HT-29 (cell line): ENCODE measurements at regions not wholly inside any gene's neighbourhood (a gene's known extent, or its start where the extent isn't known, plus 50 kb on each side); places are given as distances from the start of the nearest gene placed in this dataset.
"Not testable (repeated sequence)": the region's sequence is repeated elsewhere in the genome, so short reads cannot be mapped to it uniquely, and the experiment has no call there.

Experiments
- DNase-seq: peaks from one replicate; pipeline ENCODE4 v3.0.0-alpha.2; 2015; ENCODE audit warnings: low spot score

DNA sequence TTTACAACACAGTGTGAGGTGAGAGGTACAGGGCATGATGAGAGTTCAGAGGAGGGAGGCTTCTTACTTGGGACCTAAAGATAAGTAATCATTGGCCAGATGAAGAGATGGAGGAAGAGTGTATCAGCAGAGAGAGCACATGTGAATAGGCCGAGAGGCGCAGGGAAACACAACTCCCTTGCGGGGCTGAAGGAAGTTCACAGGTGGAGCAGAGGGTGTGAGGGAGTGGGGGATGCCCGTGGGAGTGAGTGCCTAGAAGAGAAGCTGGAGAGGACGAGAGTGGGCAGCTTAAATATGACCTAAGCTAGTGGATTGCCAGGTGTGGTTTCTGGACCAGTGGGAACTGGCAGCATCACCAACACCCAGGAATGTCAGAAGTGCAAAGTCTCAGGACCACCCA, 98.2 kb upstream of the TBC1D5 start:
- no peak for DNase-seq

DNA sequence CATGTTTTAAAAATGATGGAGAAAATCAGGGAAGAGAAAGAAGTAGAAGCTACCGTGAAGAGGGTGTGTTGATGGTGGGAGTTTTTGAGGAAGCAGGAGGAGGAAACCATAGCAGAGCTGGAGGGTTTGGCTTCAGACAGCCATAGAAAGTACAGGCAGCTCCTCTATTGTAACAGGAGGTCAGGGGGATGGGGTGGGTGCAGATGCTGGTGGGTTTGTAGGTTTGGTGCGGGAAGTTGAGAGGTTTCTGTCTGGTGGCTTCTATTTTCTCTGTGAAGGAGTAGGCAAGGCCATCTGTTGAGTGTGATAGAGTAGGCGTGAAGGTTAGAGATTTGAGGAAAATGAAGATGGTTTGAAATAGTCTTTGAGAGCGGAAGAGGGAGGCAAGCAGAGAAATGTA, 97.7 kb upstream of the TBC1D5 start:
- no peak for DNase-seq

DNA sequence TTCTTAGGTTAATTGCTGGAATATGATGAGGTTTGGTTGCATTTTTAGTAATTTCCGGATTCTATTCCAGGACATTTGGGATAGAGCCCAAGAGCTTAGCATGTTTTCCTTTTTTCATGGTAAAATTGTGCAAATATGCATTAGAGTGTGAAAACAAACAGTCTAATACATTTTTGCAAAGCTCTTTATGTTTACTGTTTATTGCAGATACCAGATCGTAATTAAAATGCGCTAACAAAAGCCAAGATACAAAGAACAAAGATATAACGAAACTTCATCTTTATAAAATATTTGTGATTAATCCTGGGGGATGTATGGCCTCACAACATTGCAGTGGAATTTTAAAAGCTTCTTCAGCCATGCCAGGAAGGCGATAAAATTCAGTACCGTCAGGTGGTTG, 94.5 kb upstream of the TBC1D5 start:
- DNase-seq: no peak

DNA sequence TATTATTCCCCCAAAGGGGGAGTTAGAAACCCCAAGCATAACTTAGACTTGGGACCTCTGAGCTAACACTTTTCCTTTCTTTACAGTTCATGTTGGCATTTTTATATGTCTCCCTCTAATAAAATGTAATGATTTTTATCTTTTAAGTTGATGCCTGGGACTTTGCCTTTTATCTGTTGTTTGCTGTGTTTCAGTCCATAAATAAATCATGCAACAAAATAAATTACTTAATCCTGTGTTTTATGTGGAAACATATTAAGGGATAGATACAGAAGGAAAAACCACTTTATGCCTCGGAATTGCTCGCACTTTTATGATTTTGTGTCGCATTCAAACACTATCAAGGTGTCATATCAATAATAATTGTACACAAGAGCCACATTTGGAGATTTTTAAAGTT, 93.7 kb upstream of the TBC1D5 start:
- no peak for DNase-seq

DNA sequence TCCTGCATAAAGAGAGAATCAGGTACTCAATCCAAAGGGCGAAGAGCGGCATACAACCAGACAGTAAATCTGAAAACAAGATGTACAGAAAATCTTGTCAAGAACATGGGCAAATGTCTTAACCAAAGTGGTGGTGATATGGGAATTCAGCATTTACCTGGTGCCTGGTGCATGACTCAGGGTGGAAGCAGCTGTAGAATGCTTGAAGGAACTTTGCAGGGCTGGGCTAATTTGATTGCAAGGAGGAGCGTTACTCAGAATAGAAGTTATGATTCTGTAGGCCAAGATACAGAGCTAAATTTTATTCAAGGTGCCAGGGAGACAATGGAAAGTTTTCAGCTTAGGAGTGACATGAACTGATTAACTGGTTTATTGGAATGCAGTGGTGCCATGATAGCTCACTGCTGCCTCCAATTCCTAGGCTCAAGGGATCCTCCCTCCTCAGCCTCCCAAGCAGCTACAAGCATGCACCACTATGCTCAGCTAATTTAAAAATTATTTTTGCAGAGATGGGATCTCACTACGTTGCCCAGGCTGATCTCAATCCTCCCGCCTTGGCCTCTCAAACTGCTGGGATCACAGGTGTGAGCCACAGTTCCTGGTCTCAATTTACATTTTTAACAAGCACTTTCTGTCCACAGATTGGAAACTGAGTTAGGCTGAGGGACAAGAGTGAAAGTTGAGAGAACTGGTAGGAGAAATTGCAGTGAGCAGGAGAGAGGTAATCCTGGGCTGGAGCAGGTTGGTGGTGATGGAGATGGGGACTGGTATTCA, 91.5 kb upstream of the TBC1D5 start:
- DNase-seq: no peak

DNA sequence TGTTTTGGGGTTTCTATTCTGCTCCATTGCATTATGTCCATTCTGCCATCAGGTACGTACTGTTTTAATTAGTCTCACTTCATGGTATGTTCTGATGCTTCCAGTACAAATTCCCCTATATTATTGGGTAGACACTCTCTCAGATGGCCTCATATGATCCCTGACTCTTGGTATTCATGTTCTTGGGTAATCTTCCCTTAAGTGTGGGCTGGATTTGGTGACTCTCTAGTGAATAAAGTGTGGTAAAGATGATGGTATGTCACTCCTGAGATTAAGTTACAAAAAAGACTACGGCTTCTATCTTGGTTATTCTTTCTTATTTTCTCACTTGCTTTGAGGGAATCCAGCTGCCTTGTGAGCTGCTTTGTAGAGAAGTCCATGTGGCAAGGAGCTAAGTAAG, 89.6 kb upstream of the TBC1D5 start:
- DNase-seq: no peak

DNA sequence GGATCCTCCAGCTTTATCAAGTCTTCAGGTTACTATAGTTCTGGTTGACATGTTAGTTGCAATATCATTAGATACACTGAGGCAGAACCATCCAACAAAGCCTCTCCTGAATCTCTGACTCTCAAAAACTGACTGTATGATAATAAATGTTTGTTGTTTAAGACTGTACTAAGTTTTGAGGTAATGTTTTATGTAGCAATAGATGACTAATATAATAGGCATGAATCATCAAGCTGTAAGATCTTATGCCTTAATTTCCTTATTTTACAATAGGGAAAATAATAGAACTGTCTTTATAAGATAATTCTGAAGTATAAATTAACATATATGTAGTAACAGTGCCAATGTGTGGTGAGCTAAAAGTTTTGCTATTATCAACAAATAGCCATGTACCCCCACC, 88.9 kb upstream of the TBC1D5 start:
- no peak for DNase-seq

DNA sequence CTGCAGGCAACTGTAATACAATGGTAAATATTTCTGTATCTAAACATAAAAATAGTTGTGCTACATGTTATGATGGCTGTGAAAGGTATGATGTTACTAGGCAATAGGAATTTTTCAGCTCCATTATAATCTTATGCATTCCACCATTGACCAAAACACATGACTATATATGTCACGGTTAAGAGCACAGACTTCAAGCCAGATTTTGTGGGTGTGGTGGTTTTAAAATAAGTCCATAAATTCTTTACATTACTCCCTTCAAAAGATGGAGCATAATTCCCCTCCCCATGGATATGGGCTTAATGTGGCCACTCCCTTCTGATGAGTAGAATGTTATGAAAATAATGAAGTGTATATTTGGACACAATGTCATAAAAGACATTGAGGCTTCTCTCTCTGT, 88.4 kb upstream of the TBC1D5 start:
- DNase-seq: no peak

DNA sequence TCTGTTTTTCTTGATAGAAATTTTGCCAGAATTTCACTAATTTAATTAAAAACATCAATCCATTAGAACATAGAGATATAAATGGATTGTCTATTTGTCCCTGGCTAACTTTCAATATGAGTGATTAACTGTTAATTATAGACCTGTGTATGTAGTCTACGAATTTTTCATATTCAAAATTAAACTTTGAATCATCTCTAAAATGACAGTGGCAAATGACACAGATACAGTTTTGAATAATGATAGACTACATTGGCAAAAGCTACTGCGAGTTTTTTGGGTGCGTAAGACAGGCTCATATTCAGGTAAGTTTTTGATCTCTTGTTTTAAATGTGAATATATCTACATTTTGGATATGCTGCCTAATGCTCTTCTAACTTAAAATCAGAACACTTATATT, 86.0 kb upstream of the TBC1D5 start:
- DNase-seq: no peak

DNA sequence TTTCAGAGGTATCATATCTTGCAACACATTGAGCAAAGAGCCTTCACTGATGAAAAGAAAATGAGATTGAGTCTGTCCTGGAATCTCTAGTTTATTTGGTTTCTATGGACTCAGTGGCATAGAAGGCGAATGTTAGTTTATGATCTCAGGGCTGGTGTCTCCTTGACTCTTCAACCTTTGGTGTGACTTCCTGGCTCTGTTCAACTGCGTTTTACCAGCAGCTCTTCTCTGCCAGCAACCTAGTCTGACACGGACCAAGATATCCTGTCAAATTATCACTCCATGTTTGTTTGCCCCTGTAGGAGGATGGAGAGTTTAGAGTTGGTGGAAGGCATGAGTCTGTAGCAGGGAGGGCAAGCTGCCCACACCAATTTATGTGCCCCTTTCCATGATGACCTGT, 82.9 kb upstream of the TBC1D5 start:
- DNase-seq: no peak

DNA sequence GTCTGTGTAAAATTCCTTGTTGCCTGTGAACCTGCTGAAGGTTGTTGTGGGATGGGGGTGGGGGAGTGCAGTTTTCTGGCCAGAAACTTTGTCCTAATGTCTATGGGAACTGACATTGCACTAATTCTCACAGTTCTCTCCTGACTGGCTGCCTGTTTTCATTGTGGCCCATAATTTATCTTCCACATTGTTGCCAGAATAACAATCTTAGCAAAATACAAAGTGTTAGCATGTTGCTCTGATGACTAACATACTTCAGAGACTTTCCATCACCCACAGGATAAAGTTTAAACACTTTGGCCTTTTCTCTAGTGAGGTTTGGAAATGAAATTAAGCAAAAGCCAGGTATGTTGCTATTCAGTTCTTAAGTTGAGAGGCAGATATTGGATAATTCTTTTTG, 81.4 kb upstream of the TBC1D5 start:
- no peak for DNase-seq

DNA sequence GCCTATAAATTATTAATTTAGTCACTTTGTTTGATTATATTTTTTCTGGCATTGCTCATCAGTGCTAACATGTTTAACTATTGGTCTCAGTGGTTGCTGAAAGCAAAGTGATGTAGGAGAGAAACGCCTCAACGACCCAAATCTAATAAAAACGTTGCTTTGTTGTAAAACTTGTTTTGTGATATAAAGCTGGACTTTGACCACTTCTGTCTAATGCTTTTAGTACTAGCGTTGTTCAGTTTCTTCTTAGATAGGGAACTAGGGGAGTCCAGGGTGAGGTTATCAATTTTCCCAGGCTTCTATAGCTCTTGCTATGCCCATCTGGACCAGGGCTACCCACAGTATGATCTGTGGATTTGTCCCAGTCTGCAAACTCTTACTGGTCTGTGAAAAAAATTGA, 80.6 kb upstream of the TBC1D5 start:
- peak; percentile 40 for DNase-seq

DNA sequence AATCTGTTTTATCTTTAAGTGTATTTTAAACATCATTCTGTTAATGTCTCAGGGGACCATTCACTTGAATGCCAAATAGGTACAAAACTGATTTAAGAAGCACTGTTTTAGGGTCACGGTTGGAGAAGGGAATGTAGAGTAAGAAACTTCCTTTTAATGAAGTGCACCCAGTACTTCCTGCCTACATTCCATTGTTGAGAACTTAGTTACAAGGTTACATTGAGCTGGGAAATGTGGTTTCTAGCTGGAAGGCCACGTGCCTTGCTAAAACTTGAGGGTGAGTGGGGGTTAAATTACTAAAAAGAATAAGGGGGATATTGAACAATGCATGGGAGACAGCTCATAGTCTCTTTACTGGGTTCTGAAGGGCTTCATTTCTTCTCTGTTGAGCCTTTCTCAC, 78.3 kb upstream of the TBC1D5 start:
- peak; percentile 17 for DNase-seq

DNA sequence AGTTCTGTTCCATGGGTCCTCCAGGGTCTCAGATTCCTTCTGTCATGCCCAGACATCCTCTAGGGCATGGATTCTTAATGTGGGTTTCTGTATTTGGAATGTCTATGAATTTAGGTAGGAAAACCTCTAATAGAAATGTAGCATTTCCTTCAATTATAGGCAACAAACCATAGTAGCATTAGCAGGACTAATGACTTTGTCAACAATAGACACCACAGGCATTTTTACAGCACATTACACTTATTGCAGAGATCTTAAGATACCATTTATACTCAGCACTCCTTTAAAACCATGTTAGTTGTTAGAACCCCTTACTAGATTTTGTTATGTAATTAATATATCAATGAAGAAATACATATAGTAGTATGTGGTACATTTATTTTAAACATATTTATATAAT, 77.8 kb upstream of the TBC1D5 start:
- DNase-seq: no peak

DNA sequence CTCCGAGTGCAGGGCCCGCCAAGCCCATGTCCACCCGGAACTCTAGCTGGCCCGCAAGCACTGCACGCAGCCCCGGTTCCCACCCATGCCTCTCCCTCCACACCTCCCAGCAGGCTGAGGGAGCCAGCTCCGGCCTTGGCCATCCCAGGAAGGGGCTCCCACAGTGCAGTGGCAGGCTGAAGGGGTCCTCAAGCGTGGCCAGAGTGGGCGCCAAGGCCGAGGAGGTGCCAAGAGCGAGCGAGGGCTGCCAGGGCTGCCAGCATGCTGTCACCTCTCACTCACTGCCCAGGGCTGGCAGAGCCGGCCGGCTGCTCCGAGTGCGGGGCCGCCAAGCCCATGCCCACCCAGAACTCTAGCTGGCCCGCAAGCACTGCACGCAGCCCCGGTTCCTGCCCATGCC, 75.5 kb upstream of the TBC1D5 start:
- not testable (repeated sequence) for DNase-seq

DNA sequence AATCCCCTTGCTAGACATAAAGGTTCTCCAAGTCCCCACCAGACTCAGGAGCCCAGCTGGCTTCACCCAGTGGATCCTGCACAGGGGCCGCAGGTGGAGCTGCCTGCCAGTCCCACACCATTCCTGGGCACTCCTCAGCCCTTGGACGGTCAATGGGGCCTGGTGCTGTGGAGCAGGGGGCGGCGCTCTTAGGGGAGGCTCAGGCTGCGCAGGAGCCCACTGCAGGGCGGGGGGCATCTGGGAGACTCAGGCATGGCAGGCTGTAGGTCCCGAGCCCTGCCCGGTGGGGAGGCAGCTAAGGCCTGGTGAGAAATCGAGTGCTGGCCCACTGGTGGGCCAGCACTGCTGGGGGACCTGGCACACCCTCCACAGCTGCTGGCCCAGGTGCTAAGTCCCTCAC, 75.1 kb upstream of the TBC1D5 start:
- no peak for DNase-seq

DNA sequence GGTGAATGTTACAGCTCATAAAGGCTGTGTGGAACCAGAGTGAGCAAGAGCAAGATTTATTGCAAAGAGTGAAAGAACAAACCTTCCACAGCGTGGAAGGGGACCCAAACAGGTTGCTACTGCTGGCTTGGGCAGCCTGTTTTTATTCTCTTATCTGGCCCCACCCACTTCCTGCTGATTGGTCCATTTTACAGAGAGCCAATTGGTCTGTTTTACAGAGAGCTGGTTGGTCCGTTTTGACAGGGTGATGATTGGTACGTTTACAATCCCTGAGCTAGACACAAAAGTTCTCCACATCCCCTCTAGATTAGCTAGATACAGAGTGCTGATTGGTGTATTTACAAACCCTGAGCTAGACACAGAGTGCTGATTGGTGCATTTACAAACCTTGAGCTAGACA, 74.4 kb upstream of the TBC1D5 start:
- DNase-seq: not testable (repeated sequence)

DNA sequence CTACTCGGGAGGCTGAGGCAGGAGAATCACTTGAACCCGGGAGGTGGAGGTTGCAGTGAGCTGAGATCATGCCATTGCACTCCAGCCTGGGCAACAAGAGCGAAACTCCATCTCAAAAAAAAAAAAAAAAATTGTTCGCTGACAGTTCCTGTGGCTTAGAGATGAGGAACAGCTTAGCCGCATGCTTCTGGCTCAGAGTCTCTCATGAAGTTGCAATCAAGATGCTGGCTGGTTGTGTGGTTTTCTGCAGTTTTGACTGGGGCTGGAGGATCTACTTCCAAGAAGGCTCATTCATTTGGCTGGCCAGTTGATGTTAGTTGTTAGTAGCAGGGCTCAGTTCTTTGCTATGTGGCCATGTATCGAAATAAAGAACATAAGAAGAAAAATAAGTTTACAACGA, 69.9 kb upstream of the TBC1D5 start:
- DNase-seq: not testable (repeated sequence)

DNA sequence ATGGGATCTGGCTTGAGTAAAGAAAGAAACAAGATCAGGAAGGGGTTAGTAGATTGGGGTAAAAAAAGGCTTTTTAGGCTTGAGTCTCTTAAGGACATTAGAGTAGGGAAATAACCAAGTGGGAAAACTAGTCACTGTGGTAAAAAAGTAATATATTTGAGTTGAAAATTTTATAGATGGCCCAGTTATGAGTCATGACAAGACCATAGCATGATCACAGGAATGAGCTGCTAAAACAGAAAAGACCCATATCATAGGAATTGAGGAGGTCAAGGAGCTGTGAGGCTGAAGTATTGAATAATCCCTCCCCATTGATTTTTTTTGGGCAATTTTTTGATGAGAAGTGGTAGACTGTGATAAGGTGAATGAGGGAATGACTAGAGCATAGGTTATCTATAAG, 69.2 kb upstream of the TBC1D5 start:
- DNase-seq: no peak

DNA sequence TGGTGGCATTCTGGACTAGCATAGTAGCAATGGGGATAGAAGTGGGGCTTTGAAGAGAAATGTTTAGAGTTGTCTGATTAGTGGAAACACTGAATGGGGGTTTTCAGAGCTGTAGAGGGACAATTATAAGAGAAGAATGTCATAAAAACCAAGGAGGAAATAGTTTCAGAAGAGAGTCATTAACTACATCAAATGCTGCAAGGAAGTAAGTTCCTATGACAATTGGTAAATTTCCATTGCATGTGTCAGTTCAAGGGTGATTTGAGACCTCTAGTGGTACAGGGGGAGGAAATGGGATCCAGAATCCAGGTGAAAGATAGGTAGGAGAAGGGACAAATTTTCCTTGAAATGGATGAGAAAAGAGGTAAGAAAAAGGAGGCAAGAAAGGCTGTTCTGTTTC, 68.3 kb upstream of the TBC1D5 start:
- peak; percentile 23 for DNase-seq

DNA sequence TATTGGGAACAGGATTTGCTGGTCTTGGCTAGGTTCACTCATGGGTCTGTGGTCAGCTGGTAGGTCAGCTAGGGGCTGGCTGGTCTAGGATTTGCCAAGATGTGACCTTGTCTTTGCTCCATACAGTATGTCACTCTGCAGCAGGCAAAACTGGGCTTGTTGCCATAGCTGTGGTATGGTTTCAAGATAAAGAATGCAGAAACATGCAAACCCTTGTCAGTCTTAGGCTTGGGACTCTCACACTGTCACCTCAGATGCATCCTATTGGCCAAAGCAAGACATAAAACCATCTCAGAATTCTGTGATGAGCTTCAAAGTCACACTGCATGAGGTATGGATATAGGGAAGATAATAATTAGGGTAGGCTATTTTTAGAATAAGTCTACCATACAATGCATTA, 66.6 kb upstream of the TBC1D5 start:
- no peak for DNase-seq

DNA sequence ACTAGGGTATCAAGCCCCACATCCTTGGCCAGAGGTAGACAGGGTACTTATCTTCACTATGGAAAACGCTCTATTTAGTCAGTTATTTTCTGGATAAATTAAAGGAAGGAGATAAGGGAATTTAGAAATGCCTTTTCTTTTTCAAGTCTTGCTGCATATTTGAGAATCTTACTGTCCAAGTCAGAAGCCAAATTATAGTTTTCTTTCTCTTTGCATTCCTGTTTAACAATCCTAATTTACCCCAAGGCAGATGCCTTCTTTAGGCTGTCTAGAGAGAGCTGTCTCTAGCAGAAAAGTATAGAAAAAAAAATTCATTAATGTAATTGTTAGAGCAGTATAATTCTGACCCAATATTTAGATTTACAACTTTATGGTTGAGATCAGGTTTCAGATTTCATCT, 64.4 kb upstream of the TBC1D5 start:
- DNase-seq: no peak

DNA sequence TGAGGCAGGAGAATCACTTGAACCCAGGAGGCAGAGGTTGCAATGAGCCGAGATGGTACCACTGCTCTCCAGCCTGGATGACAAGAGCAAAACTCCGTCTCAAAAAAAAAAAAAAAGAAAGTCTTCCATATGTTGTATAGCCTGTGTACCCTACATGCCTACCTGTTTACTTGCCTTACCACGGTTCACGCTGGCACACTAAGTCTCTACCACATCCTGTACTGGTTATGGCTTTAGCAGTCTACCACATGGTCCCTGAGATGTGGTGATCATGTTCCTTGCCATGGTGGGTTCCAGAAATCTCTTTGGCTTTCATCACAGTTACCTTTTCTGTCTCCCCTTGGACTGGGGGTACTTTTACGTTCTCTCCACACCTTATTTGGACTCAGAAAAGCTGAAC, 63.8 kb upstream of the TBC1D5 start:
- DNase-seq: no peak

DNA sequence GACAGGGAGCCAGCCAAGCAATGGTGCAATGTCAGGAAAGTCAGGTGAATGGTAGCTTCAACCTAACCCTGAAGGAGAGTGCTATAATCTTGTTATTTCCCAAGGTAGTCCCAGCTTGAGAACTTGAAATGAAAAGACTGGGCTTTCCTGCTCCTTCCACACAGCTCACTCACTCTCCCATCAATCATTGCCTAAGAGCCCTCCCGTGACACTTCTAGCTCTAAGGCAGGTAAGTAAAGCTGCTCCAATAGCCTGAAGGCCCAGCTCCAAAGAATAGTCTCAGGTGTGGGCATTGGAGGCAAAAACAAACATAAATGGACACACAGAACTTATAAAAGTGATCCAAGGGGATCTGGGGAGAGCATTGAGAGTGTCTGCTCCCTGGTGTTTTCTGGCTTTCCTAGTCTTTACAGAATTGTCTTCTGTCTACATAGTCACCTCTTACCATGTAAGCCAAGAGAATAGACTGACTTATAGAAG, 63.1 kb upstream of the TBC1D5 start:
- no peak for DNase-seq
